CD4-positive, alpha-beta memory T cell (primary cell): ENCODE measurements at regions not wholly inside any gene's neighbourhood (a gene's known extent, or its start where the extent isn't known, plus 50 kb on each side); places are given as distances from the start of the nearest gene placed in this dataset.
A peak's percentile ranks its signal among the peaks of the same experiment; 100 is the strongest.

ENCODE experiments used
- CTCF ChIA-PET: fragments of 350-600 bp; sonication (Branson Sonifier 250); formaldehyde crosslinking; loops from one replicate; lab custom pipeline; 2021; ENCODE audit warnings: inconsistent platforms; ENCODE audit not compliant: partially characterized antibody; lab: Charles Lee
- POLR2A ChIA-PET: fragments of 350-600 bp; sonication (Branson Sonifier 250); formaldehyde crosslinking; loops from one replicate; lab custom pipeline; 2021; ENCODE audit not compliant: partially characterized antibody; lab: Charles Lee
- DNase-seq, 5 donors: peaks; one replicate each; pipeline versions ENCODE4 v3.0.0 to v3.0.0-alpha.2; 2020 to 2022; ENCODE audit warnings: mixed read lengths in 1 of 5
- H3K27ac ChIP-seq: one replicate; pipeline ENCODE4 v1.7.0; 2013; ENCODE audit warnings: low read depth, low read length
- H3K27me3 ChIP-seq: 2 replicates; pipeline ENCODE4 v1.7.0; 2013; ENCODE audit warnings: mild to moderate bottlenecking, low read length, moderate library complexity; ENCODE audit not compliant: insufficient read depth
- H3K36me3 ChIP-seq: 2 replicates; pipeline ENCODE4 v1.7.0; 2013; ENCODE audit warnings: mild to moderate bottlenecking, low read length, moderate library complexity; ENCODE audit not compliant: insufficient read depth
- H3K4me1 ChIP-seq: 2 replicates; pipeline ENCODE4 v1.7.0; 2013; ENCODE audit warnings: mild to moderate bottlenecking, low read length, moderate library complexity; ENCODE audit not compliant: insufficient read depth
- H3K4me3 ChIP-seq, 2 donors: one replicate each; pipeline ENCODE4 v1.7.0; 2013; ENCODE audit warnings: low read length in 2 of 2, mild to moderate bottlenecking in 1 of 2
- H3K9me3 ChIP-seq, 2 donors: one replicate each; pipeline ENCODE4 v1.7.0; 2013; ENCODE audit warnings: low read length in 2 of 2, control low read depth in 1 of 2; ENCODE audit not compliant: control insufficient read depth in 1 of 2
- H3K27ac Mint-ChIP-seq, 7 donors: one replicate each; pipeline ENCODE4 v1.8.0; 2020 to 2021; ENCODE audit warnings: mixed read lengths in 7 of 7, mild to moderate bottlenecking in 6 of 7, inconsistent platforms in 3 of 7, moderate library complexity in 3 of 7
- H3K27me3 Mint-ChIP-seq, 2 donors: one replicate each; pipeline ENCODE4 v1.8.0; 2020 to 2021; ENCODE audit warnings: mixed read lengths in 2 of 2
- H3K36me3 Mint-ChIP-seq, 2 donors: one replicate each; pipeline ENCODE4 v1.8.0; 2020 to 2021; ENCODE audit warnings: mixed read lengths in 2 of 2, inconsistent platforms in 1 of 2, mild to moderate bottlenecking in 1 of 2
- H3K4me1 Mint-ChIP-seq, 4 donors: one replicate each; pipeline ENCODE4 v1.8.0; 2020 to 2021; ENCODE audit warnings: mixed read lengths in 4 of 4, mild to moderate bottlenecking in 1 of 4
- H3K4me3 Mint-ChIP-seq, 8 donors: one replicate each; pipeline ENCODE4 v1.8.0; 2020 to 2021; ENCODE audit warnings: mixed read lengths in 8 of 8, mild to moderate bottlenecking in 7 of 8, moderate library complexity in 6 of 8, inconsistent platforms in 3 of 8
- H3K9me3 Mint-ChIP-seq, 8 donors: one replicate each; pipeline ENCODE4 v1.8.0; 2020 to 2021; ENCODE audit warnings: mixed read lengths in 8 of 8, mild to moderate bottlenecking in 5 of 8, inconsistent platforms in 3 of 8, moderate library complexity in 1 of 8
- intact Hi-C: fragments of 100-400 bp; cut with micrococcal nuclease; formaldehyde crosslinking; loops from one replicate; pipeline ENCODE4 v1.15.1; 2023

DNA sequence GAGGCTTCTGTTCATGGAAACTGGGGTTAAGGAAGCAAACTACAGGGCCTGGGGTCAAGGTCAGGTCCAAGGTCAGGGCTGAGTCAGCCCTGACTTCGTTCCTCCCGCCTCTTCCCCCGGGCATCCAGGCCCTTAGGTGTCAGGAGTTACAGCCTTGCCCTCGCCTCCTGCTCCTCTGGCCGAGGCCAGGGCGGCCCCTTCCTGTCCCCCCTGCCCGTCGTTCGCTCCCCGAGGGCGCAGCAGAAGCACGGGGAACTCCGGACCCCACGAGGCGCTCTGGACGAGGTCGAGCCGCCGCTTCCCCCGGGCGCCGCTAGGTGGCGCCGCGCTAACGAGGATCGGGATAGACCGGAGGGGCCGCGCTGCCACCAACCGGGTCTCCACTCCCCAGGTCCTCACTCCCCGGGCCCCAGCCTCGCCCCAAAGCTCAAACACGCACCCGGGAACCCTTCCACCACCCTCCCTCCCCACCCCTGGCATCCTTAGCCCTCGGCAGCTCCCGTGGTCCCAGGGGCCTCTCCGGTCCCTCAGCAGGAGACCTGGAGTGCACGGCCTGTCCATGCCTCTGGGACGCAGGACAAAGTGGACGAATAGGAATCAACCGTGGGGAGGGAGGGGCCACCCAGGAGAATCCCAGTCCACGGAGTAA is 59.2 kb upstream of the MYL10 start:
- peaks cover 0 to 1% (median 0%) of the 10 kb centered on the region in 4 donors for H3K4me1 Mint-ChIP-seq
- Histone ChIP-seq H3K4me3 (no peak overlapping the region), H3K9me3 (no peaks in the 10 kb centered on the region), H3K4me1 (no peaks in the 10 kb centered on the region), H3K27me3 (no peaks in the 10 kb centered on the region), H3K27ac (no peak overlapping the region), H3K36me3 (no peaks in the 10 kb centered on the region)
- intact Hi-C loops = loop anchor here (1.0 to 2.0 kb wide), 4 partner anchors 54 to 548 kb away; no protein-coding TSS in a partner anchor
- ChIA-PET POLR2A (no interaction called here), CTCF (interaction anchor here (0.6 to 1.7 kb wide), 7 partner anchors 47 to 549 kb away, joined by 3 to 5 read pairs (median 4); no protein-coding TSS in a partner anchor)
- H3K9me3 Mint-ChIP-seq = peaks cover 0 to 1% (median 0%) of the 10 kb centered on the region in 8 donors
- no peaks in the 10 kb centered on the region for H3K36me3 Mint-ChIP-seq
- H3K27me3 Mint-ChIP-seq = peaks cover 0 to 1% of the 10 kb centered on the region in 2 donors
- H3K4me3 Mint-ChIP-seq = no peak overlapping the region
- H3K27ac Mint-ChIP-seq = no peak overlapping the region
- peak; percentile 62 to 71 (median 64) for DNase-seq

DNA sequence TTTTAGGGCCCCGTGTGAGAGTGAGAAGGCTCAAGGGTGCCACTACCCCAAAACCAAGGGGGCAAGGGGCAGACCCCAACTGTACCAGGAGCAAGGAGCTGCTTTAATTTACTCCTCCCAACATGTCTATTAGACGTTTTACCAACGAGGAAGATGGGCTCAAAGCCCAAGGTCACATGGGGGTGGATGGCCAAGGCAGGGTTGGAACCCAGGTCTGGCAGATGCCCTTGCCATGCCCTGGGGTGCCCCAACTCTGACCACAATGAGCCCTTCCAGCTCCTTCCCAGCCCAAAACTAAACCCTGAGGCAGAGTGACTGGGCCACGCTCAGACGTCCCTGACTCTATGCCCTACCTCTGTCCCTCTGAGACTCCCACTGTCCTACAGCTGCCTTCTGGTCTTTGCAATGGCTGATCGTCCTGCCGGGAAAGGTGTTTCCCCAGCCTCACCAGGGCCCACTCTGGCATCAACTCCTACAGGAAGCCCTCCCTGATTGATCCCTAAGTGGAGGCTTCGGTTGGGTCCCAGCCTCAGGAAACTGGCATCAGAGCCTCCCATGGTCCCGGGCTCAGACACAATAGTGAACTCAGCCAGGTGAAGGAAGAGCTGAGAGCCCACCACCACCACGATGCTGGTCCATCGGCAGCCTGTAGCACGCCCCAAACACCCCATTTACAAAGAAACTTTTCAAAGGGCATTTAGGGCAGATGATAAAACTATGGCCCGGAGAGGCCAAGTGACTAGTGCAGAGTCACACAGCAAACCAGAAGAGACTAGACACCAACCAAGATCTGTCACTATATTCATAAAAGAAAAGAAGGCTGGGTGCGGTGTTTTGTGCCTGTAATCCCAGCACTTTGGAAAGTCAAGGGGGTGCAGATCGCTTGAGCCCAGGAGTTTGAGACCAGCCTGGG is 60.2 kb upstream of the MYL10 start:
- no peaks in the 10 kb centered on the region for H3K27me3 ChIP-seq
- Mint-ChIP-seq H3K9me3 (peaks cover 0 to 1% (median 0%) of the 10 kb centered on the region in 8 donors), H3K4me1 (peaks cover 0 to 1% (median 0%) of the 10 kb centered on the region in 4 donors), H3K4me3 (no peak overlapping the region), H3K27me3 (peaks cover 0 to 1% of the 10 kb centered on the region in 2 donors), H3K27ac (peak overlapping the region in 3 of 7 donors; percentile 11 to 13 (median 13)), H3K36me3 (no peaks in the 10 kb centered on the region)
- no peak overlapping the region for H3K4me3 ChIP-seq
- CTCF ChIA-PET = interaction anchor here (0.6 to 1.7 kb wide), 14 partner anchors 18 to 583 kb away, joined by 3 to 5 read pairs (median 4); no protein-coding TSS in a partner anchor
- H3K4me1 ChIP-seq = no peaks in the 10 kb centered on the region
- H3K27ac ChIP-seq = no peak overlapping the region
- POLR2A ChIA-PET = no interaction called here
- no peak for DNase-seq
- intact Hi-C loops = loop anchor here (1.0 to 2.0 kb wide), 4 partner anchors 54 to 547 kb away; no protein-coding TSS in a partner anchor
- H3K36me3 ChIP-seq = no peaks in the 10 kb centered on the region
- H3K9me3 ChIP-seq = no peaks in the 10 kb centered on the region

DNA sequence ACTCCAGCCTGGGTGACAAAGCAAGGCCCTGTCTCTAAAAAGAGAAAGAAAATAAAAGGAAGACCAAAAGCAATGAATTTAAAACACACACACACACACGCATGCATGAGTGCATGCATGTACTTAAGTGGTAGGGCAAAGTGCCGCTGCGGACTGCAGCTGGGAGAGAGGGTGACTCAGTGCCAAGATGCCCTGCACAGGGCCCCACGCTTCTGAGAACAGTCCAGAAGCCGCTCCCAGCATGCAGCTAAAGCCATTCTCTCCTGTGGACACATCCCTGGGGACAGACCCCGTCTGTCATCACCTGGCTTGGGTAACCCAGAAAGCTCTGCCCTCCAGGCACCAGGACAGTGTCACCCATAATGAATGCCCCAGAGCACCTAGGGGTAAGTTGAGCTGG is 61.0 kb upstream of the MYL10 start:
- intact Hi-C loops = no loop called here
- H3K36me3 Mint-ChIP-seq = no peaks in the 10 kb centered on the region
- H3K27me3 Mint-ChIP-seq = peaks cover 0 to 1% of the 10 kb centered on the region in 2 donors
- Histone ChIP-seq H3K27ac (no peak overlapping the region), H3K9me3 (no peaks in the 10 kb centered on the region), H3K4me1 (no peaks in the 10 kb centered on the region), H3K27me3 (no peaks in the 10 kb centered on the region), H3K36me3 (no peaks in the 10 kb centered on the region), H3K4me3 (no peak overlapping the region)
- peaks cover 0 to 1% (median 0%) of the 10 kb centered on the region in 8 donors for H3K9me3 Mint-ChIP-seq
- ChIA-PET POLR2A (no interaction called here), CTCF (interaction anchor here (1.0 to 1.7 kb wide), 7 partner anchors 18 to 581 kb away, joined by 3 to 5 read pairs (median 4); no protein-coding TSS in a partner anchor)
- DNase-seq = no peak
- peaks cover 0 to 1% (median 0%) of the 10 kb centered on the region in 4 donors for H3K4me1 Mint-ChIP-seq
- H3K4me3 Mint-ChIP-seq = no peak overlapping the region
- H3K27ac Mint-ChIP-seq = no peak overlapping the region

DNA sequence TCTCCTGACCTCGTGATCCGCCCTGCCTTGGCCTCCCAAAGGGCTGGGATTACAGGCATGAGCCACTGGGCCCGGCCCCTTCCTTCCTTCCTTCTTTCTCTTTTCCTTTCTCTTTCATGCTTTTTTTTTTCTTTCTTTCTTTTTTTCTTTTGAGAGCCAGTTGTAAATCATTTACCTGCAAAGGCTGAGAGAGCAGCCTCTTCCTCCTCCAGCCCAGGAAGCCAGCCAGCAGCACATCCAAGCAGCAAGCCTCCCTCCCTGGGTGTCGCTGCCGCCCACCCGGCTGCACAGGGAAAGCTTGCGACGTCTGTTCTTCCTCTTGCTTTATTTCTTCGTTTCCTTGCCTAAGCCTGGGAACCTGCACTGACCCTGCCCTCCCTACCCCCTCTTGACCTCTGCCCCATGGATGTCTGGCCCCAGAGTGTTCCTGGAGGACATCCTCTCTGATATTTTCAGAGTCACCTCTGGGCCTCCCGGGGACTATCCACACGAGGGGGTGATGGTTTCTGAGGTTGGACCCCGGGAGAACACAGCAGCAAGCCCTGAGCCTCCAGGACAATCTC is 62.8 kb upstream of the MYL10 start:
- Histone ChIP-seq H3K36me3 (no peaks in the 10 kb centered on the region), H3K9me3 (no peaks in the 10 kb centered on the region), H3K4me1 (no peaks in the 10 kb centered on the region), H3K27me3 (no peaks in the 10 kb centered on the region), H3K4me3 (no peak overlapping the region), H3K27ac (no peak overlapping the region)
- H3K4me1 Mint-ChIP-seq = peaks cover 0 to 1% (median 0%) of the 10 kb centered on the region in 4 donors
- H3K27ac Mint-ChIP-seq = peak overlapping the region in 1 of 7 donors; percentile 27
- no peak overlapping the region for H3K4me3 Mint-ChIP-seq
- ChIA-PET POLR2A (no interaction called here), CTCF (interaction anchor here (1.1 to 1.3 kb wide), 2 partner anchors 8 to 545 kb away, joined by 3 to 4 read pairs; no protein-coding TSS in a partner anchor)
- H3K36me3 Mint-ChIP-seq = no peaks in the 10 kb centered on the region
- intact Hi-C loops = no loop called here
- no peak for DNase-seq
- peaks cover 0 to 1% of the 10 kb centered on the region in 2 donors for H3K27me3 Mint-ChIP-seq
- peaks cover 0 to 1% (median 0%) of the 10 kb centered on the region in 8 donors for H3K9me3 Mint-ChIP-seq

DNA sequence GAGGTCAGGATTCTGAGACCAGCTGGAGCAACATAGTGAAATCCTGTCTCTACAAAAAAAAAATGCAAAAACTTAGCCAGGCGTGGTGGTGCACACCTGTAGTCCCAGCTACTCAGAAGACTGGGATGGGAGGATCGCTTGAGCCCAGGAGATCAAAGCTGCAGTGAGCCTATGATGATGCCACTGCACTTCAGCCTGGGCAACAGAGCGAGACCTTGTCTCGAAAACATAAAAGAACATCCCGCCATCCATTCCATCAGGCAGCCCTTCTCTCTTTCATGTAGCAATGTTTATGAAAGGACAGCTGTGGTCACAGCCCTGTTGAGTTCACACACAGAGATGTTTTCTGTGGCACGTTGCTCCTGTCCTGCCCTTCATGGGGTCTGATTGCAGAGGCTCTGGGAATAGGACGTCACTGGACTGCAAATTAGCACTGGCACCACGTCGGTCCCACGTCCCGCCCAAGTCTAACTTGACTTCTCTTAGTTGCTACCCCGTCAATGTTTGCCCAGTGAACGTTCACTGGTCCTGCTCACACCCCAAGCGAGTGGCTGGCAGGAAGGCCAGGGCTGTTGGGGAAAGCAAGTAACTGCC is 64.5 kb upstream of the MYL10 start:
- POLR2A ChIA-PET = no interaction called here
- intact Hi-C loops = no loop called here
- H3K27ac ChIP-seq = no peak overlapping the region
- no peaks in the 10 kb centered on the region for H3K36me3 Mint-ChIP-seq
- no peak overlapping the region for H3K4me3 Mint-ChIP-seq
- no peak for DNase-seq
- no peak overlapping the region for H3K4me3 ChIP-seq
- no peaks in the 10 kb centered on the region for H3K27me3 ChIP-seq
- H3K27ac Mint-ChIP-seq = no peak overlapping the region
- CTCF ChIA-PET = no interaction called here
- no peaks in the 10 kb centered on the region for H3K4me1 ChIP-seq
- H3K27me3 Mint-ChIP-seq = peaks cover 0 to 3% of the 10 kb centered on the region in 2 donors
- H3K9me3 Mint-ChIP-seq = no peaks in the 10 kb centered on the region
- H3K4me1 Mint-ChIP-seq = peaks cover 0 to 1% (median 0%) of the 10 kb centered on the region in 4 donors
- H3K9me3 ChIP-seq = no peaks in the 10 kb centered on the region
- H3K36me3 ChIP-seq = no peaks in the 10 kb centered on the region

DNA sequence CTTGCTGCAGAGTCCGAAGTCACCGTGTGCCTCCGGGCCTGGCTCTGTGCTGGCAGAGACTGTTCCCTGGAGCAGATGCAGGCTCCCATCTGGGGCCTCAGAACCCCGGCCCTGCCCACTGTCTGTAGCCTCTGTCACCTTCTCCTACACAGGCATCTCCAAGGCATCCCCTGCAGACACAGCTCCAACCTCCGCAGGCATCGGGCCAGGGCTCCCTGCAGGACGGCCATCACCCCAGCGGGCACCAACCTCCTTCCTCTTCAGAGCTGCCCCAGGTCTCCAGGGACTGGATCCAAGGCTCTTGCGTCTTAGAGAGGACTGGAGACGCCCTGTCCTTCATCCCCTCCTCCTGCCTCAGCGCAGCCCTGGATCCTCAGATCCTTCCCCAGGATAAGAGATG is 69.9 kb upstream of the MYL10 start:
- Mint-ChIP-seq H3K36me3 (no peaks in the 10 kb centered on the region), H3K9me3 (no peaks in the 10 kb centered on the region), H3K27ac (peak overlapping the region in 2 of 7 donors; percentile 13 to 83), H3K27me3 (peaks cover 0 to 5% of the 10 kb centered on the region in 2 donors), H3K4me1 (no peaks in the 10 kb centered on the region), H3K4me3 (no peak overlapping the region)
- Histone ChIP-seq H3K27ac (no peak overlapping the region), H3K4me3 (no peak overlapping the region), H3K27me3 (no peaks in the 10 kb centered on the region), H3K9me3 (no peaks in the 10 kb centered on the region), H3K36me3 (no peaks in the 10 kb centered on the region), H3K4me1 (no peaks in the 10 kb centered on the region)
- intact Hi-C loops = no loop called here
- CTCF ChIA-PET = no interaction called here
- DNase-seq = no peak
- POLR2A ChIA-PET = no interaction called here
